ENCODE measurements at regions not wholly inside any gene's neighbourhood (a gene's known extent, or its start where the extent isn't known, plus 50 kb on each side); places are given as distances from the start of the nearest gene placed in this dataset.
"Not testable (repeated sequence)": the region's sequence is repeated elsewhere in the genome, so short reads cannot be mapped to it uniquely, and the experiment has no call there.

DNA sequence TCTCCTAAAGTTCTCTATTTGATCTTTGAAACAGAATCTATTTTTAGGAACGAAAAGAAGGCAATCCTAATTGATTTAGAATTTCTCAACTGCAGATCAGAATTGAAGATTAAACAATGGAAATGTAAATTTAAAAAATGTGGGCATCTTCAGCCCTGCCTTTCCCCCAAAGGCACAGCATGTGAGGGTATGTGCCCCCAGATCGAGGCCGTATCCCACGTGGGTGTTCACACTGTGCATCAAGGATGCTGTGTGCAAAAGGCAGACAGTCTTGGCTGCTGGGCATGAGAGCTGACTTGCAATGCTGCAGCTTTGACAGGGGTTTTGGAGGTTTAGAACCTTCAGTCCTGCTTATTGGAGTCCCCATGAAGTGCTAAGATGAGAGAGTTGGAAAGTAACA is 346.3 kb downstream of the VRK1 start:
- H3K9me3 ChIP-seq (ENCODE audit: control insufficient read depth in 3 of 3, low read length in 3 of 3) = no peaks in the 10 kb centered on the region
- H3K36me3 ChIP-seq (ENCODE audit: control insufficient read depth in 3 of 3, insufficient read depth in 3 of 3, low read length in 3 of 3) = no peaks in the 10 kb centered on the region
- H3K4me3 ChIP-seq (ENCODE audit: low read length in 3 of 3) = no peak overlapping the region
- H3K27ac ChIP-seq (ENCODE audit: low read depth, low read length) = no peak overlapping the region
- peaks cover 0 to 7% (median 0%) of the 10 kb centered on the region in 3 donors for H3K27me3 ChIP-seq (ENCODE audit: control insufficient read depth in 3 of 3, insufficient read depth in 3 of 3, low read length in 3 of 3)
- no peaks in the 10 kb centered on the region for H3K4me1 ChIP-seq (ENCODE audit: control insufficient read depth in 3 of 3, insufficient read depth in 3 of 3, low read length in 3 of 3)
- H3K9ac ChIP-seq (ENCODE audit: low read depth in 1 of 3, low read length in 3 of 3) = no peak overlapping the region

DNA sequence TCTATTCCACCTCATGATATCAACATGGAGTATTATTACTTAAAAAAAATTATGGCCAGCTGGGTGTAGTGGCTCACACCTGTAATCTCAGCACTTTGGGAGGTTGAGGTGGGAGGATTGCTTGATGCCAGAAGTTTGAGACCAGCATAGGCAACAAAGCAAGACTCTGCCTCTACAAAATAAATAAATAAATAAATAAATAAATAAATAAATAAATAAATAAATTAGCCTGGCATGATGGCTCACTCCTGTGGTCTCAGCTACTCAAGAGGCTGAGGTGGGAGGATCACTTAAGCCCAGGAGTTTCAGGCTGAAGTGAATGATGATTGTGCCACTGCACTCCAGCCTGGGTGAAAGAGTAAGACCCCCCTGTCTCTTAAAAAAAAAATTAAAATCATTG is 350.8 kb downstream of the VRK1 start:
- H3K4me1 ChIP-seq (ENCODE audit: control insufficient read depth in 3 of 3, insufficient read depth in 3 of 3, low read length in 3 of 3); H3K9ac ChIP-seq (ENCODE audit: low read depth in 1 of 3, low read length in 3 of 3); H3K9me3 ChIP-seq (ENCODE audit: control insufficient read depth in 3 of 3, low read length in 3 of 3); H3K4me3 ChIP-seq (ENCODE audit: low read length in 3 of 3); H3K27ac ChIP-seq (ENCODE audit: low read depth, low read length); H3K27me3 ChIP-seq (ENCODE audit: control insufficient read depth in 3 of 3, insufficient read depth in 3 of 3, low read length in 3 of 3); H3K36me3 ChIP-seq (ENCODE audit: control insufficient read depth in 3 of 3, insufficient read depth in 3 of 3, low read length in 3 of 3): not testable (repeated sequence)

DNA sequence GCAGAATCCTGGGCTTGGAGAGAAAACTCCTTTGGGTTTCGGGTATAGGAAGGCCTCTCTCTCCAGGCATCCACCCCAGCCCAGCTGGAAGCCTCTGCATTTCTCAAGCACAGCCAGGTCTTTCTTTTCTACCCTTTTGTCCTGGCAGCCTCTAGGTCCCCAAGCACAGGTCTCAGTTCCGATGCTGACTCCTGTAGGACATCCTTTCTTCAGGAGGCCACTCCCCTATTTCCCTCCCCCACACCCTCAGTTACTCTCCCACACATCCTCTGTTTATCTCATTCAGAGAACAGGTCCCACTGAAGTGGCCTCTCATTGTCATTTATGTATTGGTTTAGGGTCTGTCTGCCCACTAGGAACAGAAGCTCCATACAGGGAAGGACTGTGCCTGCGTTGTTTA is 352.6 kb downstream of the VRK1 start:
- no peaks in the 10 kb centered on the region for H3K4me1 ChIP-seq (ENCODE audit: control insufficient read depth in 3 of 3, insufficient read depth in 3 of 3, low read length in 3 of 3)
- H3K4me3 ChIP-seq (ENCODE audit: low read length in 3 of 3) = no peak overlapping the region
- H3K9ac ChIP-seq (ENCODE audit: low read depth in 1 of 3, low read length in 3 of 3) = no peak overlapping the region
- H3K36me3 ChIP-seq (ENCODE audit: control insufficient read depth in 3 of 3, insufficient read depth in 3 of 3, low read length in 3 of 3) = no peaks in the 10 kb centered on the region
- H3K27me3 ChIP-seq (ENCODE audit: control insufficient read depth in 3 of 3, insufficient read depth in 3 of 3, low read length in 3 of 3) = no peaks in the 10 kb centered on the region
- H3K27ac ChIP-seq (ENCODE audit: low read depth, low read length) = no peak overlapping the region
- H3K9me3 ChIP-seq (ENCODE audit: control insufficient read depth in 3 of 3, low read length in 3 of 3) = no peaks in the 10 kb centered on the region

DNA sequence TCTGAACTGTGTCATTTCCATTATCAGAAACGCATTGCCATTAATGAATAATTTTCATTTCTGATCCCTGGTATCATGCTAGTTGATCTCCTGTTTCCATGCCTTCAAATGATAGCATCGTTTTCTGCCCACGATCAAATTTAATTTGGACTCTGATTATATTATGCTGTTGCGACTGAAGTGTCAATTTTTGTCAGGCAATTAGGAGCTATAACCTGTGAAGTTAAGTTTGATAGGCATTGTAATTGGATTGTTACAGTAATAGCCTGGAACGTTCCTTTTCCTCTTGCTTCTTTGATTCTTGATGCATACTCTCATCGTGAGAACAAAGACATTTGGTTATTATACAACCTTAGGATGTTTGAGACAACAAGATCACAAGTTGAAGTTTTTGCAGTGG is 356.3 kb downstream of the VRK1 start:
- Histone ChIP-seq H3K36me3 (ENCODE audit: control insufficient read depth in 3 of 3, insufficient read depth in 3 of 3, low read length in 3 of 3) (no peaks in the 10 kb centered on the region), H3K4me1 (ENCODE audit: control insufficient read depth in 3 of 3, insufficient read depth in 3 of 3, low read length in 3 of 3) (no peaks in the 10 kb centered on the region), H3K9ac (ENCODE audit: low read depth in 1 of 3, low read length in 3 of 3) (no peak overlapping the region), H3K27me3 (ENCODE audit: control insufficient read depth in 3 of 3, insufficient read depth in 3 of 3, low read length in 3 of 3) (no peaks in the 10 kb centered on the region), H3K9me3 (ENCODE audit: control insufficient read depth in 3 of 3, low read length in 3 of 3) (no peaks in the 10 kb centered on the region), H3K27ac (ENCODE audit: low read depth, low read length) (no peak overlapping the region), H3K4me3 (ENCODE audit: low read length in 3 of 3) (no peak overlapping the region)

DNA sequence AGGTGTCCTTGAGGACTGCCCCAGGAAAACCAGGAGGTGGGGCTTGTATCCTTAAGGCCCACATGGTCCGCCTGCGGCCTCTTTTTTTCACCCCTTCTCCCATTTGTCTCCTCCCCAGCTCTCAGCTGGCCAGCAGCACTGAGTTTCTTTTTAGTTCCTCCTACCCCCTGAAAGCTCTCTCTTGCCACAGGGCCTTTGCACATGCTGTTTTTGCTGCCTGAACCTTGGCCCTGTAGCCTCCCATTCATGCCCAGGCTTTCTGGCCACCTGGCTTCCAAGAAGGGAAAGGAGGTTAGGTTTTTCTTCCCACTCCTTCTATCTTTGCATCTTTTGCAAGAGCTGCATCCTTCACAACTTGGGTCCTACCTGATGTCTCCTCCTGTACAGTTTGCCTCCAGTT is 358.1 kb downstream of the VRK1 start:
- no peak overlapping the region for H3K4me3 ChIP-seq (ENCODE audit: low read length in 3 of 3)
- H3K27me3 ChIP-seq (ENCODE audit: control insufficient read depth in 3 of 3, insufficient read depth in 3 of 3, low read length in 3 of 3) = no peaks in the 10 kb centered on the region
- H3K27ac ChIP-seq (ENCODE audit: low read depth, low read length) = no peak overlapping the region

DNA sequence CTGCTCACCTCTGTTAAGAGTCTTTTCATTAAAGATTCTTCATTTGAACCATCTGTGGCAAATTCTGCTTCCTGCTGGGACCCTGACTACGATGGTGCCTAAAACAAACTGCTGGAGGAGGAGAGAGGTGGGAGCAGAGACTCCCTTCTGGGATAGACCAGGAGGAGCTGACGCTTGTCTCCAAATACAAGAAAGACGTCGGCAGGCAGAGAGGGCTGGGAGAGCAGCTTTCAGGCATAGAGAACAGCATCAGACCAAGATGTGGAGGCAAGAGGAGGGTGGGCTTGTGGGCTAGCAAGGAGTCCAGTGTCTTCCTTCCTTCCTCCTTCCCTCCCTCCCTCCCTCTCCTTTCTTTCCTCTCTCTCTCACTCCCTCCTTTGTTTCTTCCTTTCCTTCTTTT is 358.6 kb downstream of the VRK1 start:
- Histone ChIP-seq H3K4me3 (ENCODE audit: low read length in 3 of 3) (no peak overlapping the region), H3K9me3 (ENCODE audit: control insufficient read depth in 3 of 3, low read length in 3 of 3) (peaks cover 0 to 3% (median 2%) of the 10 kb centered on the region in 3 donors)

More for the DNA sequence above, 358.1 kb downstream of the VRK1 start:
- no peak overlapping the region for H3K9ac ChIP-seq (ENCODE audit: low read depth in 1 of 3, low read length in 3 of 3)
- H3K9me3 ChIP-seq (ENCODE audit: control insufficient read depth in 3 of 3, low read length in 3 of 3) = peaks cover 0 to 3% (median 2%) of the 10 kb centered on the region in 3 donors
- H3K4me1 ChIP-seq (ENCODE audit: control insufficient read depth in 3 of 3, insufficient read depth in 3 of 3, low read length in 3 of 3) = no peaks in the 10 kb centered on the region
- no peaks in the 10 kb centered on the region for H3K36me3 ChIP-seq (ENCODE audit: control insufficient read depth in 3 of 3, insufficient read depth in 3 of 3, low read length in 3 of 3)

DNA sequence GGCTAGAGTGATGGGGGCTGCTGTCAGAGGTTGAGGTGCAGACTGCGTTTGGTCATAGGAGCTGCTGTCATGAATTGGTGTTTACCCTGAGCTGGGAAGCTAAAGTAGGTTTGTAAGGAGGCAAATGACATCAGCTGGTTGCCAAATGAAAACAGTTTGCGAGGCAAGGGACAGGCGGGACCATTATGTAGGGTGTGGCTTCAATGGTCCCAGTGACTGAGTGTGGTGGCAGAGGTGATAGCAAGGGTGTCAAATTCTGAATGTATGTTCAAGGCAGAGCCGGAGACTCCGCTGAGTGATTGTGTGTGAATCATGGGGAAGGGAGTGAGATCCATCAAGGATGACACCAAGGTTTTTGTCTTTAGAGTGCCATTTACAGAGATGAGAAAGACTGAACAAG is 359.5 kb downstream of the VRK1 start:
- Histone ChIP-seq H3K36me3 (ENCODE audit: control insufficient read depth in 3 of 3, insufficient read depth in 3 of 3, low read length in 3 of 3) (no peaks in the 10 kb centered on the region), H3K4me3 (ENCODE audit: low read length in 3 of 3) (no peak overlapping the region), H3K27ac (ENCODE audit: low read depth, low read length) (no peak overlapping the region), H3K9me3 (ENCODE audit: control insufficient read depth in 3 of 3, low read length in 3 of 3) (peaks cover 0 to 3% (median 2%) of the 10 kb centered on the region in 3 donors), H3K4me1 (ENCODE audit: control insufficient read depth in 3 of 3, insufficient read depth in 3 of 3, low read length in 3 of 3) (no peaks in the 10 kb centered on the region), H3K27me3 (ENCODE audit: control insufficient read depth in 3 of 3, insufficient read depth in 3 of 3, low read length in 3 of 3) (no peaks in the 10 kb centered on the region), H3K9ac (ENCODE audit: low read depth in 1 of 3, low read length in 3 of 3) (no peak overlapping the region)

More for the DNA sequence above, 358.6 kb downstream of the VRK1 start:
- H3K4me1 ChIP-seq (ENCODE audit: control insufficient read depth in 3 of 3, insufficient read depth in 3 of 3, low read length in 3 of 3) = no peaks in the 10 kb centered on the region
- no peak overlapping the region for H3K27ac ChIP-seq (ENCODE audit: low read depth, low read length)
- no peak overlapping the region for H3K9ac ChIP-seq (ENCODE audit: low read depth in 1 of 3, low read length in 3 of 3)
- no peaks in the 10 kb centered on the region for H3K36me3 ChIP-seq (ENCODE audit: control insufficient read depth in 3 of 3, insufficient read depth in 3 of 3, low read length in 3 of 3)
- no peaks in the 10 kb centered on the region for H3K27me3 ChIP-seq (ENCODE audit: control insufficient read depth in 3 of 3, insufficient read depth in 3 of 3, low read length in 3 of 3)

DNA sequence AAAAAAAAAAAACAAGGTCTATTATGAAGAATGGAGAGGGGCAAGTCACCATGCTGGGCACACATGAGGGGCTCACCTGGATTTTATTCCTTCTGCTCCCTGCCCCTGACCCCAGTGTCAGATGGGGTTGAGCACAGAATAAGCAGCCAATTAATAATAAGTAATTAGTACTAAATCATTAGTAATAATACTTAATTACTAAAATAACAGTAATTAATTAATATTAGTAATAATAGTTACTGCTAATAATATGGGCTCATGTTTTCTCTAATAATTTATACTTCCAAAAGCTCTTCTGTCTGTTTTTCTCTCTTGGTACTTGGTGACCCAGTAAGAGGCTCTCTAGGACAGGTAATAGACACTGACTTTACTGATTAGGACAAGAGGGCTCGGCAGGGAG is 360.9 kb downstream of the VRK1 start:
- Histone ChIP-seq H3K36me3 (ENCODE audit: control insufficient read depth in 3 of 3, insufficient read depth in 3 of 3, low read length in 3 of 3) (no peaks in the 10 kb centered on the region), H3K4me1 (ENCODE audit: control insufficient read depth in 3 of 3, insufficient read depth in 3 of 3, low read length in 3 of 3) (no peaks in the 10 kb centered on the region), H3K4me3 (ENCODE audit: low read length in 3 of 3) (no peak overlapping the region), H3K27me3 (ENCODE audit: control insufficient read depth in 3 of 3, insufficient read depth in 3 of 3, low read length in 3 of 3) (no peaks in the 10 kb centered on the region), H3K27ac (ENCODE audit: low read depth, low read length) (no peak overlapping the region), H3K9me3 (ENCODE audit: control insufficient read depth in 3 of 3, low read length in 3 of 3) (peaks cover 0 to 3% (median 2%) of the 10 kb centered on the region in 3 donors), H3K9ac (ENCODE audit: low read depth in 1 of 3, low read length in 3 of 3) (no peak overlapping the region)

DNA sequence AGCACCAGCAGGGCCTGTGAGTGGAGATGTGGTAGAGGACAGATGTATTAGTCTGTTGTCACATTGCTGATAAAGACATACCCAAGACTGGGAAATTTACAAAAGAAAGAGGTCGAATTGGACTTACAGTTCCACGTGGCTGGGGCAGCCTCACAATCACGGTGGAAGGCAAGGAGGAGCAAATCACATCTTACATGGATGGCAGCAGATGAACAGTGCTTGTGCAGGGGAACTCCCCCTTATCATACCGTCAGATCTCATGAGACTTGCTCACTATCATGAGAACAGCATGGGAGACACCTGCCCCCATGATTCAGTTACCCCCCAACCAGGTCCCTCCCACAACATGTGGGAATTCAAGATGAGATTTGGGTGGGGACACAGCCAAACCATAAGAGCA is 361.9 kb downstream of the VRK1 start:
- Histone ChIP-seq H3K9ac (ENCODE audit: low read depth in 1 of 3, low read length in 3 of 3) (no peak overlapping the region), H3K4me3 (ENCODE audit: low read length in 3 of 3) (no peak overlapping the region), H3K36me3 (ENCODE audit: control insufficient read depth in 3 of 3, insufficient read depth in 3 of 3, low read length in 3 of 3) (no peaks in the 10 kb centered on the region), H3K27me3 (ENCODE audit: control insufficient read depth in 3 of 3, insufficient read depth in 3 of 3, low read length in 3 of 3) (no peaks in the 10 kb centered on the region), H3K4me1 (ENCODE audit: control insufficient read depth in 3 of 3, insufficient read depth in 3 of 3, low read length in 3 of 3) (no peaks in the 10 kb centered on the region), H3K27ac (ENCODE audit: low read depth, low read length) (no peak overlapping the region), H3K9me3 (ENCODE audit: control insufficient read depth in 3 of 3, low read length in 3 of 3) (peaks cover 0 to 3% (median 2%) of the 10 kb centered on the region in 3 donors)

DNA sequence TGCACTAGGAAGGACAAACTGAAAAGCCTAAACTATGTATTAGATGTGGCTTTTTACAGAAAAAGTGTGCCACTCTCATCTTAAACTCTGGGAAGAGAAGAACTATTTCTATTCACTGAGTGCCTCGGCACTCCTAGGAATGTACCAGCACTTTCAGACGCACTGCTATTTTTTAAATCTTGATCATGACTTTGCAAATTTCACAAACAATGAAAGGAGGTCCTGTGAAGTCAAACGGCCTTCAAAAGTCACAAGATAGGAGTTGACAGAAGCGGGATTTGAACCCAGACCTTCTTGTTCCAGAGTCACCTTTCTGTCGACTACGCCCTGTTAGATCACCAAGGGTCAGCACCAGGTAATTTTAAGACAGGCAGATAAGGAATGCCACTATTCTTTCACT is 365.4 kb downstream of the VRK1 start:
- no peak overlapping the region for H3K27ac ChIP-seq (ENCODE audit: low read depth, low read length)
- H3K4me3 ChIP-seq (ENCODE audit: low read length in 3 of 3) = no peak overlapping the region
- H3K36me3 ChIP-seq (ENCODE audit: control insufficient read depth in 3 of 3, insufficient read depth in 3 of 3, low read length in 3 of 3) = no peaks in the 10 kb centered on the region
- H3K9ac ChIP-seq (ENCODE audit: low read depth in 1 of 3, low read length in 3 of 3) = no peak overlapping the region
- H3K4me1 ChIP-seq (ENCODE audit: control insufficient read depth in 3 of 3, insufficient read depth in 3 of 3, low read length in 3 of 3) = no peaks in the 10 kb centered on the region
- H3K9me3 ChIP-seq (ENCODE audit: control insufficient read depth in 3 of 3, low read length in 3 of 3) = peaks cover 0 to 3% (median 2%) of the 10 kb centered on the region in 3 donors
- no peaks in the 10 kb centered on the region for H3K27me3 ChIP-seq (ENCODE audit: control insufficient read depth in 3 of 3, insufficient read depth in 3 of 3, low read length in 3 of 3)

DNA sequence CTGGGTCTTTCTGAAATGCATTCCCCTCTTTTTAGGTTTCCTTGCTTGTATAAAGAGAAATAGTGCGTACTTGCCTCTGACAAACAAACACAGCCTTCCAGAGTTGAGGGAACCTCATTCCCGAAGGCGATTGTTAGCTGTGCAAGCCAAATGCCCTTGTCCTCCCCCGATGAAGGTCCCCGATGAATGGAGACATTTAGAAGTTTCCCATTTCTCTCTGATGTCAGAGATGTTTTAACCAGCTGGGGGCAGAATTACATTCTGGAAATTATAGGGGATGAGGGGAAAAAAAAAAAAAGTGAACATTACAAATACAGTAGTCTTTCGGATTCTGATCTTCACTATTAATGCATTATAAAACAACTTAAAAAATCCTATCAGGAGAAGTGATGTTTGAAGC is 366.8 kb downstream of the VRK1 start:
- no peaks in the 10 kb centered on the region for H3K27me3 ChIP-seq (ENCODE audit: control insufficient read depth in 3 of 3, insufficient read depth in 3 of 3, low read length in 3 of 3)
- H3K36me3 ChIP-seq (ENCODE audit: control insufficient read depth in 3 of 3, insufficient read depth in 3 of 3, low read length in 3 of 3) = no peaks in the 10 kb centered on the region
- no peak overlapping the region for H3K4me3 ChIP-seq (ENCODE audit: low read length in 3 of 3)
- peaks cover 0 to 3% (median 1%) of the 10 kb centered on the region in 3 donors for H3K9me3 ChIP-seq (ENCODE audit: control insufficient read depth in 3 of 3, low read length in 3 of 3)
- no peaks in the 10 kb centered on the region for H3K4me1 ChIP-seq (ENCODE audit: control insufficient read depth in 3 of 3, insufficient read depth in 3 of 3, low read length in 3 of 3)
- no peak overlapping the region for H3K27ac ChIP-seq (ENCODE audit: low read depth, low read length)
- no peak overlapping the region for H3K9ac ChIP-seq (ENCODE audit: low read depth in 1 of 3, low read length in 3 of 3)

Data from skeletal muscle tissue (tissue), 3 donors.